CD4-positive, alpha-beta T cell treated with Interleukin-4 for 4 hours (primary cell): ENCODE measurements at regions not wholly inside any gene's neighbourhood (a gene's known extent, or its start where the extent isn't known, plus 50 kb on each side); places are given as distances from the start of the nearest gene placed in this dataset.

Experiments used
- DNase-seq: peaks from one replicate; pipeline ENCODE4 v3.0.0-alpha.2; 2020

DNA sequence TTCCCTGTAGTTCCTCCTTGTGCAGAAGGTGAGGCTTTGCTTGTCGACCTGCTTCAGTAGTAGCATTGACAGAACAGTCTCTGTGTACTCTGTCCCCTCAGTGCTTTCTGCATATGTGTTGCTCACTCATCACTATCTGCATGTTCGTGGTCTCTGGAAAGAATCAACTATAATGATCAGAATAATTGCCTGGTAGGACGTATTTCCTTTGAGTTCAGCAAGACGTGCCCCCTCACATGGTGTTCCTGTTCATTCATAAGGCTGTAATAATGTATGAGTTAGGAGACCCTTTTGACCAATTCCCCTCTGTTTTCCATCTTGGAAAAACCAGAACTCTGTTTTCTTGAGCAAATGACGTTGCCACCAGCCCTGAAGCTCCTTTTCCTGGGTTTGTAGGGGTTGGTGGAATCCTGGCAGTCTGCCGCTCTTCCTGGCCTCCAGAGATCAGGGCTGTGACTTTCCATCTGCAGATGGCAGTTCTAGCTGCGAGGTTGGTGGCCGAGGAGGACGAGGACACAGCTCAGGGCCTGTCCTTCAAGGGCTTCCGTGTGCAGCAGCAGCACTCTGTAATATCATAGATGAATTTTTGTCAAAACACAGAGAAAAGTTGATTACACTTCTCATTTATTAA lies 61.9 kb downstream of the EXOSC2 start:
- no peak for DNase-seq

DNA sequence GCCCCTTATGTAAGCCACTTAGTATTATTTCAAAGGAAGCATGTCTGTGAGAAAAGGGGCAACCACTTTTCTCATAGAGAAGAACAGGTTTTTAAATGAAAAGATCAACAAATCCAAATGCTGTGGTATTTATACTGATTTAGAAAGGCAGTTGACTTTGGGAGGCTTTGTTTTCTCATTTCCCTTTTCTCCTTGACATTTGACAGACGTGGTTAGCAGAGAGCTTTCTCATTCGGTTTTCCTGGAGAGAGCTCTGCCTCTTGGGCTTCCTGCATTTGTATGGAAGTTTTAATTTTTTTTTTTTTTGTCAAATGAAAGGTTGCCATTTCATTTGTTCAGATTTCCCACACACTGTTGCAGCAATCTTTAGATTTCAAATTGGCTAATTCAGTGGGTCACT lies 62.5 kb downstream of the EXOSC2 start:
- DNase-seq, result no peak

GRCh38 chr9:130756455-130757152 lies 63.0 kb downstream of the EXOSC2 start:
- no peak for DNase-seq

GRCh38 chr9:130759738-130760137 lies 66.2 kb downstream of the EXOSC2 start:
- DNase-seq, result no peak

GRCh38 chr9:130763331-130764171 lies 70.0 kb downstream of the EXOSC2 start:
- DNase-seq, result no peak

GRCh38 chr9:130765137-130766020 lies 69.7 kb upstream of the ABL1 start:
- DNase-seq, result no peak

DNA sequence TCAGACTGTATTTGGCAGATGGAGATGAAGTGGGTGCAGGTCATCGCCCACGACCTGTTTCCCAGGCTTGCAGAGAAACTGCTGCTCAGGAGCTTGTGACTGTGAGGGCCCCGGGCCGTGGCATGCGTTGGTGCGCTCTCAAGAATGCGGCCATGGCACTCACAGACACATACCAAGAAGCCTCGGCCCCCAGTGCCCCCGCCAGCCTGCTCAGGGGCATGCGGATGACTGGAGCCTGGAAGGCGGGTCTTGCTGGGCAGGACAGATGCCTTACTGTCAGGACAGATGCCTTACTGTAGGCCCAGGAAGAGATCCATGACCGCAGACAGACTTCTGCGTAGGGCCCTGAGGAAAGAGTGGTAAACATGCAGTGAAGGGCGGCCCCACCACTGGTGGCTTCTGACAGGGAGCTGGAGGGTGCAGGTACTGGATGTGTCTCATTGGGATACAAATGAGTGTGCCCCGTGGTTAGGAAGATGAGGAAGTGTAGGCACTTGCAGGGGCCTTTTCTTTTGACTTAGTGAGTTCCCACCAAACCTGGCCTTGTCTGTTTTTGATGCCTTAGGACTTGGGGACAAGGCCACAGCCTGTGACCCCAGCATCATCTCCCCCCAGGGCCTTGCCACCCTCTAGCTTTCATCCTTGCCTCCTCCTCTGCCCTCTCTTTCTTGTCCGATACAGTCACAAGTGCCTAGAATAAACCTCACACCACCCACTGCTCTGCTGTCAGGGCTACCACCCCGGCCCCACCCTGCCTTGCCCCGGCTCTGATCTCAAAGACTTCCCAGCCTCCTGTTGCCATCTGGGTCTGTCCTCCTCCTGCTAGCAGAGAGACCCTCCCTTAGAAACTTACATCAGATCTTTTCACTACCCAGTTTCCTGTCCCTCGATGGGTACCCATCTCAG lies 68.8 kb upstream of the ABL1 start:
- no peak for DNase-seq

- DNase-seq, result no peak
Observed at GRCh38 chr9:130766927-130767307, 68.1 kb upstream of the ABL1 start.

- DNase-seq, result no peak
Observed at GRCh38 chr9:130768265-130768664, 66.8 kb upstream of the ABL1 start.

- DNase-seq, result no peak
Observed at GRCh38 chr9:130768891-130769403, 66.1 kb upstream of the ABL1 start.

DNA sequence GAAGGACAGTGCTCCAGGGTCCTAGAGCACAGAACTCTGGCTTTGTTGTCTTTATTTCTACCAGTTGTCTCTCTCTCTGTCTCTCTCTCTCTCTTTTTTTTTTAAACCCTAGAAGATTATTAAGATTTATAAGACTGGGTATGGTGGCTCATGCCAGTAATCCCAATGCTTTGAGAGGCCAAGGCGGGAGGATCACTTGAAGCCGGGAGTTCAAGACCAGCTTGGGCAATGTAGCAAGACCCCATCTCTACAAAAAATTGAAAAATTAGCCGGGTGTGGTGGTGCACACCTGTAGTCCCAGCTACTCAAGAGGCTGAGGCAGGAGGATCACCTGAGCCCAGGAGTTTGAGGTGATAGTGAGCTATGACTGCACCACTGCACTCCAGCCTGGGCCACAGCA lies 65.0 kb upstream of the ABL1 start:
- DNase-seq, result no peak

DNA sequence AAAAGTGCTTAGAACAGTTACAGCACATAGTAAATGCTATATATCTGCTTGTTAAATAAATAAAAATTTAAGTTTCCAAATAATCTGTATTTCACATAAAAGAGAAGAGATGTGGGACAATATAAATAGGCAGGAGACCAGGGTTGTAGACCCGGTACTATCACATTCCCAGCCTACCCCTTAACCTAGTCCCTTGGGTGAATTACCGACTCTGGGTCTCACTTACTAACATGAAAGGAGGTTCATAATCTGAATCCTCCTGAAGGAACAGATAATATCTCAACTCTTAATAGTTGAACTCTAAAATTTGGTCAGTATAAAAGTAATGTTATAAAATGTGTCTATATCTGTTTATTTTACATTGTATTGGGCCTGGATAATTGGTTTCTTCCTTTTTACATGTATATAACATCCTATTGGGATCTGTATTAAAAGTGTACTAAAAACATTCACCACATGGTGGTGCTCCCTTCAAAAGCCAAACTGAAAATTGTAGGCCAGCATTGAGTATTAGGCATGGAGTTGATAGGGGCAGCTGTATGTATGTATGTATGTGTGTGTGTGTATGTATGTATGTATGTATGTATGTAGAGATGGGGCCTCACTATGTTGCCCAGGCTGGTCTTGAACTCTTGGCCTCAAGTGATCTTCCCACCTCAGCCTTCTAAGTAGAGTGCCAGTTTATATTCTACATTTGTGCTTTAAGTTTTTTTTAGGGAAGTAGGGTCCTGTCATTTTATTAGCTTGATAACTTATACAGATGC lies 64.2 kb upstream of the ABL1 start:
- DNase-seq, result peak; percentile 27

GRCh38 chr9:130772185-130772584 lies 62.9 kb upstream of the ABL1 start:
- DNase-seq, result no peak

DNA sequence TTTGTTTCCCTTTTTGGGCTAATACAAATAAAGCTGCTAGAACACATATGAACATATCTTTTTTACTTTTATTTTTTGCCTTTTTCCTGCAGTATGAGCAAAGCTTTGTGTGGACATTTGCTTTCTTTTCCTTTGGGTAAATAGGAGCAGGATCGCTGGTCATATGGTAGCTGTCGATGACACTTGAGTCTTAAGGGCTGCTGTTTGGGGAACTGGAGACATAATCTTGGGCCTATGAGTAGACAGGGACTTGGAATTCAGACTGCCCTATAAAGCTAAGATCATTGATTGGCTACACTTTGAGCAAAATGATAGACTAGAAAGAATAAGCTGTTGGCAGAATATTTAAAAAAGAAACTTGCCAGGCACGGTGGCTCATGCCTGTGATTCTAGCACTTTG lies 60.9 kb upstream of the ABL1 start:
- DNase-seq, result no peak

DNA sequence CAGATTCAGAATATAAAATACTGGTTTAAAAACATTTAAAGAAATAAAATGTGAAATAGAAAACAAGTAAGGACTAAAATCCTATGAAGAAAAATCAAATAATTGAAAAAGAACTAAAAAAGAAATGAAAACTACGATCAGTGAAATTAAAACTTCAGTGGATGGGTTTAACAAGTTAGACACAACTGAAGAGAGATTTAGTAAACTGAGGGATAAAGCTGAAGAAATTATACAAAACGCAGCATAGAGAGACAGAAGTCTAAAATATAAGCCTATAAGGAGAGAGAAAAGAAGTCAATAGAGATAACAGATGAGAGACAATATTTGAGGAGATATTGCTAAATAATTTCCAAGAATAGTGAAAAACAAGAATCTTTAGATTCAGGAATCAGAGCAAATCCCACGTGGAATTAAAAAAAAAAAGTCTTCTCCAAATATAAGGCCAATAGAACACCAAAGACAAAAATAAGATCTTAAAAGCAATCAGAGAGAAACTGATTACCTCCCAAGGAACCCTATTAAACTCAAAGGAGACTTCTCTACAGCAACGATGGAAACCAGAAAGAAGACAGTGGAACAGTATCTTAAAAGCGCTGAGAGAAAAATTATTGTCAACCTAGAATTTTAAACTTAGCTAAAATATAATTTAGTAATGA lies 59.6 kb upstream of the ABL1 start:
- no peak for DNase-seq

GRCh38 chr9:130779153-130779855 lies 55.8 kb upstream of the ABL1 start:
- no peak for DNase-seq

GRCh38 chr9:130780415-130780814 lies 54.6 kb upstream of the ABL1 start:
- no peak for DNase-seq

DNA sequence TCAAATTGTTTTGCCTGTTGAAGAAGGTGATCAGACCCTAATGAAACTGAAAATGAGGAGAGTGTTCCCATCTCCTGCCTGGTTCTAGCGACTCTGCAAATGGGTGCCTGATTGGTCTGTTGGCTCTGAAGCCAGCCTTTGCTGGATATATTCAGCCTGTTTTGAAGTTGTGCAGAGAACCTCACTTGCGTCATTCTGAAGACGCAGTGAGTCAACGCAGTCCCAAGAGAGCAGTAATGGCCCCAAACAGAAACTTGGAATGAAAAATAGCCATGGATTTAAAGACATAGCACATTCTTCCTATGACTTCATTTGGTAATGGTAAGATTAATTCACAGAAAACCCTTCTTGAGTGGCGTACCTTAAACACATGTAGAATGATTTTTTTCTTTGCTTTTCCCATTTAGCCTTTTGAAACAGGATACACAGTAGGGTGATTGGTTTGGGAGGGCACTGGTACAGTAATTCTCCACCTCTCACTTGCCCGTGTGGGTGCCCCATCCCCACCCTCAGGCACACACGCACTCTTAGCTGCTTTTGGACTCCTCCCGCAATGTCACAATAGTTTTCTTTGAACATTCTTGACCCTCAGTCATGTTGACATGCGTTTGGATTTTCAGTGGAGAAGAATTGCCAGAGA lies 54.1 kb upstream of the ABL1 start:
- no peak for DNase-seq

GRCh38 chr9:130781569-130781968 lies 53.5 kb upstream of the ABL1 start:
- DNase-seq, result no peak
